ENCODE measurements at regions not wholly inside any gene's neighbourhood (a gene's known extent, or its start where the extent isn't known, plus 50 kb on each side); places are given as distances from the start of the nearest gene placed in this dataset.

- H3K27me3 Mint-ChIP-seq (ENCODE audit: unreplicated experiment), result no peaks in the 10 kb centered on the region
- H3K4me1 Mint-ChIP-seq (ENCODE audit: unreplicated experiment), result no peaks in the 10 kb centered on the region
- no peak for DNase-seq (ENCODE audit: extremely low spot score, unreplicated experiment)
- TF ChIP-seq CTCF (IDR thresholded peaks at IDR 0.05), result no peak
- H3K9me3 Mint-ChIP-seq (ENCODE audit: unreplicated experiment), result no peaks in the 10 kb centered on the region
- no peak overlapping the region for H3K4me3 Mint-ChIP-seq (ENCODE audit: unreplicated experiment)
- no peak overlapping the region for H3K27ac Mint-ChIP-seq (ENCODE audit: unreplicated experiment)
- H3K36me3 Mint-ChIP-seq (ENCODE audit: unreplicated experiment), result no peaks in the 10 kb centered on the region
Measured at GRCh38 chr1:163834778-163835177, 513.0 kb downstream of the NUF2 start.

- no peaks in the 10 kb centered on the region for H3K4me1 Mint-ChIP-seq (ENCODE audit: unreplicated experiment)
- DNase-seq (ENCODE audit: extremely low spot score, unreplicated experiment), result no peak
- no peak overlapping the region for H3K4me3 Mint-ChIP-seq (ENCODE audit: unreplicated experiment)
- H3K27ac Mint-ChIP-seq (ENCODE audit: unreplicated experiment), result no peak overlapping the region
- H3K27me3 Mint-ChIP-seq (ENCODE audit: unreplicated experiment), result no peaks in the 10 kb centered on the region
- H3K9me3 Mint-ChIP-seq (ENCODE audit: unreplicated experiment), result no peaks in the 10 kb centered on the region
- no peaks in the 10 kb centered on the region for H3K36me3 Mint-ChIP-seq (ENCODE audit: unreplicated experiment)
- TF ChIP-seq CTCF (IDR thresholded peaks at IDR 0.05), result no peak
Measured at GRCh38 chr1:163836481-163836880, 514.7 kb downstream of the NUF2 start.

- Mint-ChIP-seq H3K4me3 (ENCODE audit: unreplicated experiment) (no peak overlapping the region), H3K36me3 (ENCODE audit: unreplicated experiment) (no peaks in the 10 kb centered on the region), H3K4me1 (ENCODE audit: unreplicated experiment) (no peaks in the 10 kb centered on the region), H3K9me3 (ENCODE audit: unreplicated experiment) (no peaks in the 10 kb centered on the region), H3K27ac (ENCODE audit: unreplicated experiment) (no peak overlapping the region), H3K27me3 (ENCODE audit: unreplicated experiment) (no peaks in the 10 kb centered on the region)
- TF ChIP-seq CTCF (IDR thresholded peaks at IDR 0.05), result no peak
- DNase-seq (ENCODE audit: extremely low spot score, unreplicated experiment), result no peak
Measured at GRCh38 chr1:163837206-163837605, 515.5 kb downstream of the NUF2 start.

GRCh38 chr1:163842571-163842970 is 520.8 kb downstream of the NUF2 start:
- DNase-seq (ENCODE audit: extremely low spot score, unreplicated experiment), result no peak
- TF ChIP-seq CTCF (IDR thresholded peaks at IDR 0.05), result no peak
- no peaks in the 10 kb centered on the region for H3K27me3 Mint-ChIP-seq (ENCODE audit: unreplicated experiment)
- no peak overlapping the region for H3K27ac Mint-ChIP-seq (ENCODE audit: unreplicated experiment)
- H3K4me3 Mint-ChIP-seq (ENCODE audit: unreplicated experiment), result no peak overlapping the region
- H3K9me3 Mint-ChIP-seq (ENCODE audit: unreplicated experiment), result peaks cover 8% of the 10 kb centered on the region
- H3K36me3 Mint-ChIP-seq (ENCODE audit: unreplicated experiment), result no peaks in the 10 kb centered on the region
- no peaks in the 10 kb centered on the region for H3K4me1 Mint-ChIP-seq (ENCODE audit: unreplicated experiment)

GRCh38 chr1:163844459-163844858 is 522.7 kb downstream of the NUF2 start:
- no peak for TF ChIP-seq CTCF (IDR thresholded peaks at IDR 0.05)
- H3K4me3 Mint-ChIP-seq (ENCODE audit: unreplicated experiment), result no peak overlapping the region
- H3K27me3 Mint-ChIP-seq (ENCODE audit: unreplicated experiment), result no peaks in the 10 kb centered on the region
- no peak overlapping the region for H3K27ac Mint-ChIP-seq (ENCODE audit: unreplicated experiment)
- DNase-seq (ENCODE audit: extremely low spot score, unreplicated experiment), result no peak
- H3K9me3 Mint-ChIP-seq (ENCODE audit: unreplicated experiment), result peaks cover 8% of the 10 kb centered on the region
- H3K4me1 Mint-ChIP-seq (ENCODE audit: unreplicated experiment), result no peaks in the 10 kb centered on the region
- no peaks in the 10 kb centered on the region for H3K36me3 Mint-ChIP-seq (ENCODE audit: unreplicated experiment)
